ENCODE measurements at regions not wholly inside any gene's neighbourhood (a gene's known extent, or its start where the extent isn't known, plus 50 kb on each side); places are given as distances from the start of the nearest gene placed in this dataset.

GRCh38 chr1:232108598-232108997 lies 482.0 kb downstream of the DISC1 start:
- ATAC-seq (ENCODE audit: low read depth), result no peak
- Histone ChIP-seq H3K4ac (ENCODE audit: low read depth, low read length) (no peak overlapping the region), H4K91ac (ENCODE audit: insufficient read depth, low read depth, low read length) (no peak overlapping the region), H3K4me2 (ENCODE audit: low read depth, low read length) (no peak overlapping the region), H4K5ac (ENCODE audit: low read depth, low read length) (no peak overlapping the region), H2AK5ac (ENCODE audit: low read depth, low read length) (no peak overlapping the region), H3K23ac (ENCODE audit: low read depth, low read length) (no peak overlapping the region), H2BK5ac (ENCODE audit: low read depth, low read length, poor library complexity, severe bottlenecking) (no peak overlapping the region), H3K9me3 (ENCODE audit: control insufficient read depth, insufficient read depth, low read length) (no peaks in the 10 kb centered on the region), H3K27ac (ENCODE audit: insufficient read depth, low read length) (no peak overlapping the region), H2BK15ac (ENCODE audit: low read depth, low read length) (no peak overlapping the region), H2AFZ (replicated peaks; ENCODE audit: low read length, poor library complexity) (no peak overlapping the region), H3K36me3 (ENCODE audit: control insufficient read depth, insufficient read depth, low read length) (no peaks in the 10 kb centered on the region), H2AK9ac (replicated peaks; ENCODE audit: low read depth, low read length, poor library complexity) (no peak overlapping the region), H2BK120ac (ENCODE audit: low read depth, low read length) (no peak overlapping the region), H3K4me3 (ENCODE audit: insufficient read depth, low read depth, low read length) (no peak overlapping the region), H4K8ac (ENCODE audit: low read depth in 2 of 2, low read length in 2 of 2) (no peak overlapping the region), H3K79me1 (ENCODE audit: low read depth in 1 of 2, low read length in 2 of 2) (no peaks in the 10 kb centered on the region), H3K9ac (ENCODE audit: low read depth, low read length) (no peak overlapping the region), H4K20me1 (ENCODE audit: insufficient read depth, low read length) (no peaks in the 10 kb centered on the region), H3K18ac (ENCODE audit: low read depth, low read length) (no peak overlapping the region), H3K27me3 (ENCODE audit: control insufficient read depth, insufficient read depth, low read length) (peaks cover 6% of the 10 kb centered on the region), H2BK20ac (ENCODE audit: low read depth, low read length) (no peak overlapping the region), H3K14ac (replicated peaks; ENCODE audit: low read depth, low read length) (no peak overlapping the region; the same call in 1 of the 2 replicates), H3K4me1 (ENCODE audit: control insufficient read depth, insufficient read depth, low read length) (no peaks in the 10 kb centered on the region), H3K9me1 (ENCODE audit: insufficient read depth, low read length) (no peaks in the 10 kb centered on the region; the same call in 1 of the 2 replicates), H3K56ac (ENCODE audit: extremely low read depth, insufficient read depth, low read length) (no peak overlapping the region)
- WGBS, 2 experiments (ENCODE audit: extremely low coverage in 2 of 2, insufficient read length in 1 of 2), result 90% methylated on average over 2 of the region's 3 CpGs; no CpG with 5 or more reads in 1 of the 2 experiments
- intact Hi-C loops (cut with micrococcal nuclease), result no loop called here
- no TSS peak for BruUV-seq (replicated peaks)
- ChIA-PET POLR2A (ENCODE audit: unreplicated experiment) (no interaction called here), CTCF (no interaction called here)
- TF ChIP-seq NFE2L2 (IDR thresholded peaks at IDR 0.05; ENCODE audit: low read depth, low read length) (no peak), MAFK (IDR thresholded peaks at IDR 0.05; ENCODE audit: low read depth, low read length) (no peak), CTCF (conservative IDR thresholded peaks at IDR 0.05; ENCODE audit: low read depth, low read length) (no peak), RFX5 (IDR thresholded peaks at IDR 0.05; ENCODE audit: low read depth, low read length) (no peak), FOS (IDR thresholded peaks at IDR 0.05; ENCODE audit: low read depth, low read length) (no peak), MAZ (IDR thresholded peaks at IDR 0.05; ENCODE audit: borderline replicate concordance, low read depth, low read length) (no peak), SMC3 (IDR thresholded peaks at IDR 0.05; ENCODE audit: low read depth, low read length) (no peak), RAD21 (IDR thresholded peaks at IDR 0.05; ENCODE audit: low read length) (no peak), RCOR1 (IDR thresholded peaks at IDR 0.05; ENCODE audit: insufficient replicate concordance, low read length) (no peak), BHLHE40 (IDR thresholded peaks at IDR 0.05; ENCODE audit: low read depth, low read length) (no peak), POLR2A (IDR thresholded peaks at IDR 0.05; ENCODE audit: low read depth, low read length) (no peak), MXI1 (IDR thresholded peaks at IDR 0.05; ENCODE audit: borderline replicate concordance, low read depth, low read length) (no peak)
- in situ Hi-C loops (cut with MboI; ENCODE audit: low sequenced_read_pairs), result no loop called here
- no peak for DNase-seq
- dilution Hi-C loops (cut with HindIII; ENCODE audit: low sequenced_read_pairs, unreplicated experiment), result no loop called here

Data from IMR-90 (cell line).